H1 (cell line): ENCODE measurements at regions not wholly inside any gene's neighbourhood (a gene's known extent, or its start where the extent isn't known, plus 50 kb on each side); places are given as distances from the start of the nearest gene placed in this dataset.

Source experiments
- CTCF ChIA-PET: fragments of 300-600 bp; sonication (Branson Sonifier 250); formaldehyde crosslinking; loops from one replicate; lab custom pipeline; 2021; ENCODE audit not compliant: partially characterized antibody; lab: Charles Lee
- POLR2A ChIA-PET: fragments of 300-600 bp; sonication (Branson Sonifier 250); formaldehyde crosslinking; loops from one replicate; lab custom pipeline; 2021; ENCODE audit warnings: inconsistent platforms; ENCODE audit not compliant: partially characterized antibody; lab: Charles Lee
- DNase-seq, 2 experiments: peaks; one replicate each; pipeline versions ENCODE4 v3.0.0 to v3.0.0-alpha.2; 2010 to 2022; ENCODE audit warnings: low spot score in 2 of 2, low read depth in 1 of 2, mixed read lengths in 1 of 2
- FAIRE-seq: peaks from 2 replicates; lab custom pipeline; 2011; peaks lifted over from hg19 to GRCh38; lab: Jason Lieb, UNC
- H2AFZ ChIP-seq: 2 replicates; pipeline ENCODE4 v1.8.1; 2012; ENCODE audit warnings: low read length, inconsistent platforms
- H2AK5ac ChIP-seq: 2 replicates; pipeline ENCODE4 v1.6.1; 2013; ENCODE audit warnings: low read depth, low read length
- H2BK120ac ChIP-seq: replicated peaks from 2 replicates; pipeline ENCODE3; 2013; ENCODE audit warnings: low read depth, low read length, inconsistent platforms
- H2BK12ac ChIP-seq: 2 replicates; pipeline ENCODE4 v1.6.1; 2013; ENCODE audit warnings: low read depth, low read length
- H2BK15ac ChIP-seq: 2 replicates; pipeline ENCODE4 v1.6.1; 2013; ENCODE audit warnings: low read length
- H2BK20ac ChIP-seq: 2 replicates; pipeline ENCODE4 v1.6.1; 2013; ENCODE audit warnings: low read length
- H2BK5ac ChIP-seq: 2 replicates; pipeline ENCODE4 v1.6.1; 2013; ENCODE audit warnings: low read depth, low read length
- H3K14ac ChIP-seq: 2 replicates; pipeline ENCODE4 v1.6.1; 2013; ENCODE audit warnings: inconsistent platforms; ENCODE audit not compliant: insufficient read length
- H3K18ac ChIP-seq: 2 replicates; pipeline ENCODE4 v1.6.1; 2013; ENCODE audit warnings: low read length; ENCODE audit errors: extremely low read depth
- H3K23ac ChIP-seq: 2 replicates; pipeline ENCODE4 v1.6.1; 2013; ENCODE audit warnings: inconsistent platforms; ENCODE audit not compliant: insufficient read length
- H3K23me2 ChIP-seq: 2 replicates; pipeline ENCODE4 v1.6.1; 2013; ENCODE audit warnings: low read depth, low read length
- H3K27ac ChIP-seq: 2 replicates; pipeline ENCODE4 v1.6.1; 2011; ENCODE audit warnings: low read depth, low read length, inconsistent platforms
- H3K27me3 ChIP-seq, 4 experiments: replicated peaks in 1 of 4; 1 replicate in 1 of 4; 2 replicates in 3 of 4; pipeline versions ENCODE4 v1.6.1 to v1.8.1; 2011 to 2013; ENCODE audit warnings: low read length in 3 of 4, mild to moderate bottlenecking in 3 of 4, inconsistent platforms in 2 of 4, mixed read lengths in 2 of 4, moderate library complexity in 1 of 4; ENCODE audit not compliant: control insufficient read depth in 3 of 4, insufficient read depth in 3 of 4; ENCODE audit errors: extremely low read depth in 1 of 4
- H3K36me3 ChIP-seq, 4 experiments: 2 replicates each; pipeline versions ENCODE4 v1.6.1 to v1.8.1; 2011 to 2013; ENCODE audit warnings: mild to moderate bottlenecking in 4 of 4, low read length in 3 of 4, moderate library complexity in 2 of 4, control low read depth in 1 of 4, inconsistent platforms in 1 of 4; ENCODE audit not compliant: insufficient read depth in 4 of 4, control insufficient read depth in 2 of 4
- H3K4ac ChIP-seq: replicated peaks from 2 replicates; pipeline ENCODE3; 2013; ENCODE audit warnings: low read length, low read depth, mixed read lengths, inconsistent platforms; ENCODE audit not compliant: insufficient read length
- H3K4me1 ChIP-seq, 4 experiments: replicated peaks in 1 of 4; 1 replicate in 1 of 4; 2 replicates in 3 of 4; pipeline versions ENCODE4 v1.6.1 to v1.8.1; 2011 to 2013; ENCODE audit warnings: low read length in 3 of 4, inconsistent platforms in 2 of 4, mixed read lengths in 1 of 4; ENCODE audit not compliant: insufficient read depth in 4 of 4, control insufficient read depth in 3 of 4
- H3K4me2 ChIP-seq, 2 experiments: 2 replicates each; pipeline versions ENCODE4 v1.6.1 to v1.8.1; 2011 to 2013; ENCODE audit warnings: low read depth in 2 of 2, low read length in 2 of 2, control low read depth in 1 of 2, inconsistent platforms in 1 of 2, mild to moderate bottlenecking in 1 of 2; ENCODE audit not compliant: insufficient read depth in 1 of 2
- H3K4me3 ChIP-seq, 4 experiments: fragments of 200-600, 300-600 bp in 1 of 4; sonication (generic), shearing (Covaris generic), sonication (Bioruptor Twin) in 1 of 4; 2 replicates each; pipeline versions ENCODE4 v1.5.1 to v1.8.1; 2011 to 2016; ENCODE audit warnings: low read length in 4 of 4, low read depth in 3 of 4, control low read depth in 2 of 4, inconsistent platforms in 2 of 4, mild to moderate bottlenecking in 2 of 4, mixed read lengths in 1 of 4, moderate library complexity in 1 of 4; ENCODE audit not compliant: insufficient read depth in 2 of 4; ENCODE audit errors: extremely low read depth in 1 of 4
- H3K56ac ChIP-seq: replicated peaks from 2 replicates; pipeline ENCODE3; 2013; ENCODE audit warnings: low read depth, mild to moderate bottlenecking, mixed read lengths, low read length, inconsistent platforms; ENCODE audit not compliant: insufficient read length
- H3K79me1 ChIP-seq: 2 replicates; pipeline ENCODE4 v1.6.1; 2013; ENCODE audit warnings: low read depth, low read length, control low read depth
- H3K79me2 ChIP-seq, 2 experiments: 2 replicates each; pipeline versions ENCODE4 v1.6.1 to v1.8.1; 2012 to 2013; ENCODE audit warnings: low read length in 2 of 2, mild to moderate bottlenecking in 2 of 2, inconsistent platforms in 1 of 2; ENCODE audit not compliant: insufficient read depth in 2 of 2, control insufficient read depth in 1 of 2
- H3K9ac ChIP-seq, 4 experiments: replicated peaks in 1 of 4; 1 replicate in 1 of 4; 2 replicates in 3 of 4; pipeline versions ENCODE4 v1.6.1 to v1.8.1; 2011 to 2013; ENCODE audit warnings: low read depth in 3 of 4, low read length in 3 of 4, control low read depth in 2 of 4, mild to moderate bottlenecking in 2 of 4, moderate library complexity in 2 of 4, inconsistent platforms in 1 of 4; ENCODE audit errors: extremely low read depth in 1 of 4
- H3K9me3 ChIP-seq, 2 experiments: 2 replicates each; pipeline versions ENCODE4 v1.6.1 to v1.8.1; 2012 to 2013; ENCODE audit warnings: mild to moderate bottlenecking in 2 of 2, moderate library complexity in 2 of 2, control low read depth in 1 of 2, inconsistent platforms in 1 of 2, low read depth in 1 of 2, low read length in 1 of 2, mixed read lengths in 1 of 2; ENCODE audit not compliant: insufficient read depth in 2 of 2
- H4K20me1 ChIP-seq, 2 experiments: replicated peaks in 1 of 2; 2 replicates each; pipeline versions ENCODE3 to v1.8.1; 2011 to 2013; ENCODE audit warnings: inconsistent platforms in 2 of 2, low read length in 2 of 2, mild to moderate bottlenecking in 1 of 2; ENCODE audit not compliant: insufficient read depth in 2 of 2, control insufficient read depth in 1 of 2
- H4K5ac ChIP-seq: 2 replicates; pipeline ENCODE4 v1.6.1; 2013; ENCODE audit warnings: low read length, low read depth, mixed read lengths, inconsistent platforms; ENCODE audit not compliant: insufficient read length
- H4K8ac ChIP-seq: 2 replicates; pipeline ENCODE4 v1.8.0; 2013; ENCODE audit warnings: mild to moderate bottlenecking, moderate library complexity, low read length, inconsistent platforms; ENCODE audit not compliant: insufficient read depth; ENCODE audit errors: extremely low read depth
- H4K91ac ChIP-seq: replicated peaks from 2 replicates; pipeline ENCODE3; 2013; ENCODE audit warnings: low read length, mixed read lengths, inconsistent platforms; ENCODE audit not compliant: insufficient read length
- KDM1A ChIP-seq: fragments of 200-600, 300-600 bp; sonication (generic); IDR thresholded peaks from 2 replicates; pipeline ENCODE4 v1.7.1; 2016; ENCODE audit warnings: mild to moderate bottlenecking, low read length, borderline replicate concordance
- PHF8 ChIP-seq: fragments of 200-600 bp; sonication (generic); conservative IDR thresholded peaks from 2 replicates; pipeline ENCODE4 v1.7.1; 2012; ENCODE audit warnings: low read depth, mild to moderate bottlenecking, inconsistent platforms, low read length, moderate library complexity
- SIN3A ChIP-seq, 2 experiments: IDR thresholded peaks in 1 of 2; conservative IDR thresholded peaks in 1 of 2; 2 replicates each; pipeline ENCODE4 v1.6.1; 2011 to 2012; ENCODE audit warnings: low read length in 2 of 2, improper control_type of control experiment in 1 of 2, low read depth in 1 of 2, mild to moderate bottlenecking in 1 of 2
- SP4 ChIP-seq: IDR thresholded peaks from 2 replicates; pipeline ENCODE4 v1.6.1; 2012; ENCODE audit warnings: low read length, inconsistent platforms
- WGBS, 2 experiments: shearing (Covaris generic) in 1 of 2; methylation state at CpG; one replicate each; pipeline versions ENCODE4 v1.1.6 to v1.1.7; 2013 to 2015; ENCODE audit warnings: low lambda C conversion rate in 2 of 2, mixed read lengths in 2 of 2, inconsistent platforms in 1 of 2, low coverage in 1 of 2, missing lambda C conversion rate in 1 of 2; ENCODE audit not compliant: insufficient replicate concordance in 2 of 2, insufficient coverage in 1 of 2, insufficient read length in 1 of 2; ENCODE audit errors: extremely low coverage in 1 of 2, missing lambda C conversion rate in 1 of 2; 5-methylcytosine and 5-hydroxymethylcytosine counted together

DNA sequence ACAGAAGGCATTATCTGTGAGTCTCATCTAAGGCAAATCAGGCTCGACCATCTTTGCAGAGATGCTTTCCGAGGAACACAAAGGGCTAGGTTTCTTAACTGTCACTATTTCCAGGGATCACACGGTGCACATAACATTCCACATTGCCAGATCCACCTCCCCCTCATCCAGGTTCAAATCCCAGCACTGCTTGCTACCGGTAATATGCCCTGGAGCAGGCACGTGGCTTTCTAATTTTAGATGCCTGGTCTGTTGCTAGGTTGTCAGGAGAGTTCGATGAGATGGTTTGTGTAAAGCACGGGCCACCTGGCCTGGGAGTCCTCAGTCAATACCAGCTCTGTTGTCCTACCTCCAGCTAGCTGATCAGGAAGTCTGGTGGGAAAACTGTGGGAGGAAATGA, 598.6 kb downstream of the NPHP4 start:
- WGBS, 2 experiments, result 94% methylated on average over 7 of the region's 7 CpGs; no CpG with 5 or more reads in 1 of the 2 experiments
- H3K27ac ChIP-seq, result no peak overlapping the region
- H3K9ac ChIP-seq, result no peak overlapping the region
- H3K79me1 ChIP-seq, result no peaks in the 10 kb centered on the region
- POLR2A ChIA-PET, result no interaction called here
- H3K18ac ChIP-seq, result no peak overlapping the region
- H2BK15ac ChIP-seq, result no peak overlapping the region
- no peak overlapping the region for H3K56ac ChIP-seq
- H3K4ac ChIP-seq, result no peak overlapping the region
- no peak overlapping the region for H4K8ac ChIP-seq
- H2AK5ac ChIP-seq, result no peak overlapping the region
- CTCF ChIA-PET, result interaction anchor here (1.1 to 1.3 kb wide), 2 partner anchors 53 to 153 kb away, joined by 4 read pairs; no protein-coding TSS in a partner anchor
- H3K79me2 ChIP-seq, result no peaks in the 10 kb centered on the region
- H3K4me1 ChIP-seq, result no peaks in the 10 kb centered on the region
- no peak overlapping the region for H2BK20ac ChIP-seq
- H3K27me3 ChIP-seq, result no peaks in the 10 kb centered on the region
- TF ChIP-seq SIN3A (conservative IDR thresholded peaks at IDR 0.05 in 1 of 2, IDR thresholded peaks at IDR 0.05 in 1 of 2; ENCODE audit: low read depth in 1 of 2, low read length in 2 of 2) (no peak), KDM1A (no peak), PHF8 (no peak), SP4 (no peak)
- H2AFZ ChIP-seq, result no peak overlapping the region
- no peaks in the 10 kb centered on the region for H3K23me2 ChIP-seq
- H3K36me3 ChIP-seq, result no peaks in the 10 kb centered on the region
- H2BK5ac ChIP-seq, result no peak overlapping the region
- H2BK120ac ChIP-seq, result no peak overlapping the region
- peaks cover 0 to 3% of the 10 kb centered on the region in 2 experiments; a peak in 1 of 4 replicates for H3K9me3 ChIP-seq
- no peak overlapping the region for H4K91ac ChIP-seq
- H3K4me3 ChIP-seq, result no peak overlapping the region
- FAIRE-seq (no peak), DNase-seq (no peak)
- H3K23ac ChIP-seq, result no peak overlapping the region
- no peak overlapping the region for H3K4me2 ChIP-seq
- no peaks in the 10 kb centered on the region for H4K20me1 ChIP-seq
- H2BK12ac ChIP-seq, result no peak overlapping the region
- no peak overlapping the region for H4K5ac ChIP-seq
- H3K14ac ChIP-seq, result no peak overlapping the region
